HG02981 (cell line): ENCODE measurements at regions not wholly inside any gene's neighbourhood (a gene's known extent, or its start where the extent isn't known, plus 50 kb on each side); places are given as distances from the start of the nearest gene placed in this dataset.

ENCODE experiments used
- ATAC-seq: cut with Tn5 transposase; IDR thresholded peaks from one replicate; pipeline ENCODE4 v1.9.1; 2021; ENCODE audit warnings: mild to moderate bottlenecking, moderate library complexity; ENCODE audit not compliant: unreplicated experiment

GRCh38 chr4:1500231-1500965 lies 94.2 kb upstream of the NKX1-1 start:
- ATAC-seq, result no peak

DNA sequence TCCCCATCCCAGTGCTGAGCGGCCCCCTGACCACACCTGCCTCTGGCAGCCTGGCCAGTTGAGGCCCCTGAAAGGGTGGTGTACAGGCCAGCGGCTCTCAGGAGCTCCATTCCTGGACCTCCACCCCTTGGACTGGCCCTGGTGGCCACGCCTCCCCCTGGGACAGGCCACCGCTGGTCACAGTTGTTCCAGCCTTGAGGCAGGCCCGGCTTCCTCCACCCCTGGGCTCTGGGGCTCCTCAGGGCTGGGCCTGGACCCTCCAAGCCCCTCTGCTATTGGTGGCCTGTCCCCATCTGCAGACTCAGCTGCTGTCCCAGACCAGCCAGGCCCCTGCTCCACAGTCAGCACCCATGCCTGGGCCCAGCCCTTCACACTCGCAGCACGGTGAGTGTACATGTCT lies 93.2 kb upstream of the NKX1-1 start:
- ATAC-seq, result no peak

- no peak for ATAC-seq
These were observed 91.1 kb upstream of the NKX1-1 start for GRCh38 chr4:1497189-1497801.

- no peak for ATAC-seq
These were observed 89.9 kb upstream of the NKX1-1 start for GRCh38 chr4:1496116-1496642.

DNA sequence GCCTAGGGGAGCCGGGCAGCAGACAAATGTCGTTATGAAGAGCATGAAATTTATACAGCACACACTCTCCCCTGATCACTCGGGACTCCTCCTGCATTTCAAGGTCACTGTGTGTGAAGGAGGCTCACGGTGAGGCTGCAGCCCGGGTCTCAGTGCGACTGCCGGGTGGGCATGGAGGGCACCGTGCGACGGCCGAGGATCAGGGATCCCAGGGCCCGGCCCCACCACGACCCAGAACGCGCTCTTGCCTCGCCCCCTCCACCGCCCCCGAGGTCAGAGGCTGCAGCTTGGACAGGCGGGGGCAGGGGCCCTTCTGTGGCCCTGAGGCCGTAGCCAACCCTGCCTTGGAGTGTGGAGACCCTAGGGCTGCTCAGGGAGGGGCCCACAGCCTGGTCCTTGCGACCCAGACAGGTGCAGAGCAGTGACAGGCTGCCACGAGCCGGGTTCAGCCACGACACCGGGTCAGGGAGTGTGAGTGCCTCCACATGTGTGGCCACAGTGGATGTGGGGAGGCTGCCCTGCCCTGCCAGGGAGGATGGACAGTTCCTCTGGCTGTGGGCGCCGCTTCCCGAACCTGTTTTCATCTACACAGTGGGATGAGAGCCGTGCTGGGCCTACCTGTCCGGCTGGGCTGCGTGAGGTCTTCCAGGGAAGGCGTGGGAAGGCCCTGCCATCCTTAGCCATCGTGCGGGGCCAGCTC lies 89.3 kb upstream of the NKX1-1 start:
- ATAC-seq, result no peak

DNA sequence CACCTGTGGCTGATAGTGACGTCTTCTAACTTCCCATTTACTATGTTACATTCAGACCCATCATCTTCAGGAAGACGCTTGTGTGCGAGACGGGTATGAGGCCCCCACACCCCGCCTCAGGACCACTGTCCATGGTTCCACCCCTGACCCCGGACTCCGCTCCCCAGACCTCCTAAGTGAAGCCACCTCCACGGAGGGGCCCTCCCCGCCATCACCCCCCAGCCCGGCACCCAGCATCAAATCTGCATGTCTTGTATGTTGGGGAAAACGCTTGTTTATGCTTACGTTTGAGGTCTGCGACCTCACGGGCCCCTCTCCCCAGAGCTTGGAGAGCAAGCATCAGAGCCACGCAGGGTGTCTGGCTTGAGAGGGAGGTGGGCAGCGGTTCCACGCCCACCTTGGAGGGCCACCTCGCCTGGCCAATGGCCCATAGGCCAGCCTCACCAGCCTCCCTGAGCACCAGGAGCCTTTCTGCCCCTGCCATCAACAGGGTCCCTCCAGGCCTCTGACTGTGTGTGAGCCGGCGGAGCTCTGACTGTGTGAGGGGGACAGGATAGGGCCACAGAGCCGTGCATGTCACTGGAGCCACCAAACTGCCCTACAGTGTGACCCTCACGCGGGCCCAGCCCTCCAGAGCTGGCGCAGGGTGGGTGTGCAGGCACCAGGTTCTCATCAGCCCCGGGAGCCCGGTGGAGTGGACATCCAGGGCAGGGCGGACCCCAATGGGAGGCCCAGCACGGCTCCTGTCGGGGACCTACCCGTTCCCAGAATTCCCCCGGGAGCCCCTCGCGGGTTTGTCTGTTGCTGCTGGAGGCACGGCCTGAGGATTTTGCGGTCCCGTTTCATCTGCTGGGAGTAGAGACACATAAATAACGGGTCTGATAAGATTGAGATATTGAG lies 88.4 kb upstream of the NKX1-1 start:
- ATAC-seq, result no peak

GRCh38 chr4:1493540-1494287 lies 87.5 kb upstream of the NKX1-1 start:
- no peak for ATAC-seq

- ATAC-seq, result no peak
These were observed 86.7 kb upstream of the NKX1-1 start for GRCh38 chr4:1492651-1493539.

DNA sequence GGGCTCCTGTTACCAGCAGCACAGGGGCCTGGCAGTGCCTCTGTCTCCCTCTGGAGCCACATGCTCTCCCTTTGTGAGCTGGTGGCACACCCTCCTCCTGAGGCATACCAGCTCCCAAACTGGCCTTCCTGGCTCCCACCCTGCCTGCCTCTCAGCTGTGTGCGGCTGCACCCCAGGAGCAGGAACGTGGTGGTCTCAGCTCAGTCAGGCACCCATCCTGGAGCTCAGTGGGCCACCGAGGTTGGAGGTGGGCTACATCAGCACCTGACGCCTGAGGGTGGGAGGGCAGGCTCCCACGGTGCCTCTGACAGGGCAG lies 85.9 kb upstream of the NKX1-1 start:
- ATAC-seq, result no peak

DNA sequence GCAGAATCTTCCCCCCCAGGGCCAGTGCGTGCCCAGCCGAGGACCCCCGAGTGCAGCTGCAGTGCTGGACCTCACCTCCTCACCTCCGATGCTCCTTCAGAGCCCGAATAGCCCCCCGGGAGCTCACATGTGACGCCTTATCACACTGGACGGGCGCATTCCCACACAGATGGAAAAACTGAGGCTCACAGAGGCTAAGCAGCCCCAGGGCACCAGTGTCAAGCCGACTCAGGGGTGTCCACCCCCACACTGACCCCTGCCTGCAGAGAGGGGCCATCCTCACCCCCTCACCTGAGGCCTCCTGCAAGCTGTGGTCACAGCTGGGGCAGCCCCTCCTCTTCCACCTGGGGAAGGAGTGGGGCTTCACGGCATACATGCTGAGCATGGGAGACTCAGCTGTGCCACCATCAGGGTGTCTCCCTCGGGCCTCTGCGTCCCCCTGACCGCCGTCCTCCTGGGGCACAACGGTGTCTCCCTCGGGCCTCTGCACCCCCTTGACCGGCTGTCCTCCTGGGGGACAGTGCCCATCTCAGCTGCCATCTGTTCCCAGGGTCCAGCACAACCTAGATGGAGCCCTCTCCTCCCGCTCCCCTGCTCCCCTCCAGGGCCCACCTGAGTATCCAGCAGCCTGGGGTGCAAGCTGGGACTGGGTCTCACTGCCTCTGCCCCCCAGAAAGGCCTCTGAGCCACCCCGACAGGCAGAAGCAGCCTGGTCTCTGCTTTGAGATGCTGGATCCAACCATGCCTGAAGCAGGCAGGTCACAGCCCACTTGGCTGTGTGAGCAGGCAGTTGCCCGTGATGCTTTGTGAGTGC lies 85.3 kb upstream of the NKX1-1 start:
- ATAC-seq, result no peak

DNA sequence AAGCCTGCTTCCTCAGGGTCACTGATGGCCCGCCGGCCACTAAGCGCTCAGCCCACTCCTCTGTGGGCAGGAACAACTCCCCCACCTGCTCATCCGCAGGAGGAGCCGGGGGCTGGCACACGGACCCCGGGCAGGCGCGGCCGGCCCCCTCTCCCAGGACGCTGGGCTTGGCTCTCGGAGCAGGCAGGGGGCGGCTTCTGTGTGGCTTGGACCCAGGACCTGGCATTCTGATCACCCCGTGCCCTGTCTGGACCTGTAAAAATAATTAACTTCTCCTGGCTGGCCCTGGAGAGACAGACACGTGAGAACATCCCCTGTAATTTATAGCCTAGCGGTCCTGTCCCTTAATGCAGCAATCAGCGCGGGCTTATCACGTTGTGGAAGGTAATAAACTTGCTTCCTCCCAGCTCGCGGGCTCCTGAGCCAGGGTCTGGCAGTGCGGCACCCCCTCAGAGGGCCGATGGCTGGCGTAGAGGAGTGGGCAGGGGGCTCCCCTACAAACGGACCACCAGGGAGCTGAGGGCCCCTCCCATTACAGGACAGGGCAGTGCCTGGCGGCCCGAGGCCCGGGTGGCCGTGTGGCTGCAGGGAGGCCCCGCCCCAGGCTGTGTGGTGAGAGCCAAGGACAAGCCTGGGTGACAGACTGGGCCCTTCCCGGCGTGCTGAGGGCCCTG lies 84.5 kb upstream of the NKX1-1 start:
- no peak for ATAC-seq

GRCh38 chr4:1490011-1490653 lies 83.9 kb upstream of the NKX1-1 start:
- no peak for ATAC-seq

- ATAC-seq, result no peak
These were observed 83.4 kb upstream of the NKX1-1 start for GRCh38 chr4:1489639-1489995.

GRCh38 chr4:1488831-1489638 lies 82.8 kb upstream of the NKX1-1 start:
- no peak for ATAC-seq

DNA sequence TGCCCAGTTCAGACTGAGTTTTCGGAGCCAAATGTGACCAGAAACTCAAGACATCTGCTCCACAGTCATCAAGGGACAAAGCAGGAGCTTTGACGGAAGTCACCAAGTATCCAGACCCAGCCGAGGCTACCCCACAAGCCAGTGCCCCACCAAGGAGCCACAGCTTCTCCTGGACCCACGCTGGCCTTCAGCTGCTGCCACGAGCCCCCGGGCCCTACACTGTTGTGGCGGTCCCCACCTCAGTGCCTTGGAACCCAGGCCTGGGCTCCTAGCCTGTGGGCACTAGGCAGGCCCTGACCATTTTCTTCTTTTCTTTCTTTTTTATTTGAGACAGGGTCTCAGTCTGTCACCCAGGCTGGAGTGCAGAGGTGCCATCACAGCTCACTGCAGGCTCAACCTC lies 82.1 kb upstream of the NKX1-1 start:
- no peak for ATAC-seq

DNA sequence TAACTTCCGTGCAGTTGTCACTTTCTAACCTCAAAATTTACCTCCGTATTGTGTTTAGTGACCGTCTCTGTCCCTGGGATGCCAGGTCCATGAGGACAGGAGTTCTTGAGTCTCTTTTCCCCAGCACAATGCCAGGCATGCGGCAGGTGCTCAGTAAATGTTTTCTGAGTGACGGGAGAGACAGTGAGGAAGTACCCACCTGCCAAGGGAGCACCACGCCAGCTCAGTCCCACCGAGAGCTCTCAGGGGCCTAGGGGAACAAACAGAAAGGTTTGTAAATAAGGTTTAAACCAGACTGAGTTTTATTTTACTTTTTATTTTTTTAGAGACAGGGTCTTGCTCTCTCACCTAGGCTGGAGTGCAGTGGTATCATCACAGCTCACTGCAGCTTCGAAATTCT lies 81.5 kb upstream of the NKX1-1 start:
- ATAC-seq, result no peak

DNA sequence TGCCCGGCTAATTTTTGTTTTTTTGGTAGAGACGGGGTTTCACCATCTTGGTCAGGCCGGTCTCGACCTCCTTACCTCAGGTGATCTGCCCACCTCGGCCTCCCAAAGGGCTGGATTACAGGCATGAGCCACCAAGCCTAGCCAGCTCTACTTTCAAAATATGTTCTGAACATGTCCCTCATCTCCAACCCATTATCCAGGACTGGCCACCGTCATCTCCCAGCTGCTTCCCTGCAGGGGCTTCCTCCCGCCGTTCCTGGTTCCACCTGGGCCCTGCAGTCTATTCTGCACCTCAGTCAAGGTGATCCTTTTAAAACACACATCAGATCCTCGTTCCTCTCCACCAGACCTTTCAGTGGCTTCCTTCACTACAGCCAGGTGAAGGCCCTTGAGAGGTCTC lies 80.9 kb upstream of the NKX1-1 start:
- no peak for ATAC-seq
